H1 (cell line): ENCODE measurements at regions not wholly inside any gene's neighbourhood (a gene's known extent, or its start where the extent isn't known, plus 50 kb on each side); places are given as distances from the start of the nearest gene placed in this dataset.

ENCODE experiments used
- CTCF ChIA-PET: fragments of 300-600 bp; sonication (Branson Sonifier 250); formaldehyde crosslinking; loops from one replicate; lab custom pipeline; 2021; ENCODE audit not compliant: partially characterized antibody; lab: Charles Lee
- POLR2A ChIA-PET: fragments of 300-600 bp; sonication (Branson Sonifier 250); formaldehyde crosslinking; loops from one replicate; lab custom pipeline; 2021; ENCODE audit warnings: inconsistent platforms; ENCODE audit not compliant: partially characterized antibody; lab: Charles Lee
- DNase-seq, 2 experiments: peaks; one replicate each; pipeline versions ENCODE4 v3.0.0 to v3.0.0-alpha.2; 2010 to 2022; ENCODE audit warnings: low spot score in 2 of 2, low read depth in 1 of 2, mixed read lengths in 1 of 2
- FAIRE-seq: peaks from 2 replicates; lab custom pipeline; 2011; peaks lifted over from hg19 to GRCh38; lab: Jason Lieb, UNC
- H2AFZ ChIP-seq: 2 replicates; pipeline ENCODE4 v1.8.1; 2012; ENCODE audit warnings: low read length, inconsistent platforms
- H2AK5ac ChIP-seq: 2 replicates; pipeline ENCODE4 v1.6.1; 2013; ENCODE audit warnings: low read depth, low read length
- H2BK120ac ChIP-seq: replicated peaks from 2 replicates; pipeline ENCODE3; 2013; ENCODE audit warnings: low read depth, low read length, inconsistent platforms
- H2BK12ac ChIP-seq: 2 replicates; pipeline ENCODE4 v1.6.1; 2013; ENCODE audit warnings: low read depth, low read length
- H2BK15ac ChIP-seq: 2 replicates; pipeline ENCODE4 v1.6.1; 2013; ENCODE audit warnings: low read length
- H2BK20ac ChIP-seq: 2 replicates; pipeline ENCODE4 v1.6.1; 2013; ENCODE audit warnings: low read length
- H2BK5ac ChIP-seq: 2 replicates; pipeline ENCODE4 v1.6.1; 2013; ENCODE audit warnings: low read depth, low read length
- H3K14ac ChIP-seq: 2 replicates; pipeline ENCODE4 v1.6.1; 2013; ENCODE audit warnings: inconsistent platforms; ENCODE audit not compliant: insufficient read length
- H3K18ac ChIP-seq: 2 replicates; pipeline ENCODE4 v1.6.1; 2013; ENCODE audit warnings: low read length; ENCODE audit errors: extremely low read depth
- H3K23ac ChIP-seq: 2 replicates; pipeline ENCODE4 v1.6.1; 2013; ENCODE audit warnings: inconsistent platforms; ENCODE audit not compliant: insufficient read length
- H3K23me2 ChIP-seq: 2 replicates; pipeline ENCODE4 v1.6.1; 2013; ENCODE audit warnings: low read depth, low read length
- H3K27ac ChIP-seq: 2 replicates; pipeline ENCODE4 v1.6.1; 2011; ENCODE audit warnings: low read depth, low read length, inconsistent platforms
- H3K27me3 ChIP-seq, 4 experiments: replicated peaks in 1 of 4; 1 replicate in 1 of 4; 2 replicates in 3 of 4; pipeline versions ENCODE4 v1.6.1 to v1.8.1; 2011 to 2013; ENCODE audit warnings: low read length in 3 of 4, mild to moderate bottlenecking in 3 of 4, inconsistent platforms in 2 of 4, mixed read lengths in 2 of 4, moderate library complexity in 1 of 4; ENCODE audit not compliant: control insufficient read depth in 3 of 4, insufficient read depth in 3 of 4; ENCODE audit errors: extremely low read depth in 1 of 4
- H3K36me3 ChIP-seq, 4 experiments: 2 replicates each; pipeline versions ENCODE4 v1.6.1 to v1.8.1; 2011 to 2013; ENCODE audit warnings: mild to moderate bottlenecking in 4 of 4, low read length in 3 of 4, moderate library complexity in 2 of 4, control low read depth in 1 of 4, inconsistent platforms in 1 of 4; ENCODE audit not compliant: insufficient read depth in 4 of 4, control insufficient read depth in 2 of 4
- H3K4ac ChIP-seq: replicated peaks from 2 replicates; pipeline ENCODE3; 2013; ENCODE audit warnings: low read length, low read depth, mixed read lengths, inconsistent platforms; ENCODE audit not compliant: insufficient read length
- H3K4me1 ChIP-seq, 4 experiments: replicated peaks in 1 of 4; 1 replicate in 1 of 4; 2 replicates in 3 of 4; pipeline versions ENCODE4 v1.6.1 to v1.8.1; 2011 to 2013; ENCODE audit warnings: low read length in 3 of 4, inconsistent platforms in 2 of 4, mixed read lengths in 1 of 4; ENCODE audit not compliant: insufficient read depth in 4 of 4, control insufficient read depth in 3 of 4
- H3K4me2 ChIP-seq, 2 experiments: 2 replicates each; pipeline versions ENCODE4 v1.6.1 to v1.8.1; 2011 to 2013; ENCODE audit warnings: low read depth in 2 of 2, low read length in 2 of 2, control low read depth in 1 of 2, inconsistent platforms in 1 of 2, mild to moderate bottlenecking in 1 of 2; ENCODE audit not compliant: insufficient read depth in 1 of 2
- H3K4me3 ChIP-seq, 4 experiments: fragments of 200-600, 300-600 bp in 1 of 4; sonication (generic), shearing (Covaris generic), sonication (Bioruptor Twin) in 1 of 4; 2 replicates each; pipeline versions ENCODE4 v1.5.1 to v1.8.1; 2011 to 2016; ENCODE audit warnings: low read length in 4 of 4, low read depth in 3 of 4, control low read depth in 2 of 4, inconsistent platforms in 2 of 4, mild to moderate bottlenecking in 2 of 4, mixed read lengths in 1 of 4, moderate library complexity in 1 of 4; ENCODE audit not compliant: insufficient read depth in 2 of 4; ENCODE audit errors: extremely low read depth in 1 of 4
- H3K56ac ChIP-seq: replicated peaks from 2 replicates; pipeline ENCODE3; 2013; ENCODE audit warnings: low read depth, mild to moderate bottlenecking, mixed read lengths, low read length, inconsistent platforms; ENCODE audit not compliant: insufficient read length
- H3K79me1 ChIP-seq: 2 replicates; pipeline ENCODE4 v1.6.1; 2013; ENCODE audit warnings: low read depth, low read length, control low read depth
- H3K79me2 ChIP-seq, 2 experiments: 2 replicates each; pipeline versions ENCODE4 v1.6.1 to v1.8.1; 2012 to 2013; ENCODE audit warnings: low read length in 2 of 2, mild to moderate bottlenecking in 2 of 2, inconsistent platforms in 1 of 2; ENCODE audit not compliant: insufficient read depth in 2 of 2, control insufficient read depth in 1 of 2
- H3K9ac ChIP-seq, 4 experiments: replicated peaks in 1 of 4; 1 replicate in 1 of 4; 2 replicates in 3 of 4; pipeline versions ENCODE4 v1.6.1 to v1.8.1; 2011 to 2013; ENCODE audit warnings: low read depth in 3 of 4, low read length in 3 of 4, control low read depth in 2 of 4, mild to moderate bottlenecking in 2 of 4, moderate library complexity in 2 of 4, inconsistent platforms in 1 of 4; ENCODE audit errors: extremely low read depth in 1 of 4
- H3K9me3 ChIP-seq, 2 experiments: 2 replicates each; pipeline versions ENCODE4 v1.6.1 to v1.8.1; 2012 to 2013; ENCODE audit warnings: mild to moderate bottlenecking in 2 of 2, moderate library complexity in 2 of 2, control low read depth in 1 of 2, inconsistent platforms in 1 of 2, low read depth in 1 of 2, low read length in 1 of 2, mixed read lengths in 1 of 2; ENCODE audit not compliant: insufficient read depth in 2 of 2
- H4K20me1 ChIP-seq, 2 experiments: replicated peaks in 1 of 2; 2 replicates each; pipeline versions ENCODE3 to v1.8.1; 2011 to 2013; ENCODE audit warnings: inconsistent platforms in 2 of 2, low read length in 2 of 2, mild to moderate bottlenecking in 1 of 2; ENCODE audit not compliant: insufficient read depth in 2 of 2, control insufficient read depth in 1 of 2
- H4K5ac ChIP-seq: 2 replicates; pipeline ENCODE4 v1.6.1; 2013; ENCODE audit warnings: low read length, low read depth, mixed read lengths, inconsistent platforms; ENCODE audit not compliant: insufficient read length
- H4K8ac ChIP-seq: 2 replicates; pipeline ENCODE4 v1.8.0; 2013; ENCODE audit warnings: mild to moderate bottlenecking, moderate library complexity, low read length, inconsistent platforms; ENCODE audit not compliant: insufficient read depth; ENCODE audit errors: extremely low read depth
- H4K91ac ChIP-seq: replicated peaks from 2 replicates; pipeline ENCODE3; 2013; ENCODE audit warnings: low read length, mixed read lengths, inconsistent platforms; ENCODE audit not compliant: insufficient read length
- ATF3 ChIP-seq: IDR thresholded peaks from 2 replicates; pipeline ENCODE4 v1.6.1; 2011; ENCODE audit warnings: low read depth, mild to moderate bottlenecking, low read length; ENCODE audit not compliant: insufficient read depth
- BRCA1 ChIP-seq: IDR thresholded peaks from 2 replicates; pipeline ENCODE4 v1.6.1; 2012; ENCODE audit warnings: low read depth, low read length, improper control_type of control experiment
- GABPA ChIP-seq: IDR thresholded peaks from 2 replicates; pipeline ENCODE4 v1.6.1; 2011; ENCODE audit warnings: mild to moderate bottlenecking, low read length, moderate library complexity, borderline replicate concordance; ENCODE audit not compliant: insufficient read depth
- JUND ChIP-seq: IDR thresholded peaks from 2 replicates; pipeline ENCODE4 v1.6.1; 2011; ENCODE audit warnings: mild to moderate bottlenecking, improper control_type of control experiment, low read length
- NRF1 ChIP-seq: IDR thresholded peaks from 2 replicates; pipeline ENCODE4 v1.6.1; 2011; ENCODE audit warnings: mild to moderate bottlenecking, low read depth, low read length, improper control_type of control experiment
- SIN3A ChIP-seq, 2 experiments: IDR thresholded peaks in 1 of 2; conservative IDR thresholded peaks in 1 of 2; 2 replicates each; pipeline ENCODE4 v1.6.1; 2011 to 2012; ENCODE audit warnings: low read length in 2 of 2, improper control_type of control experiment in 1 of 2, low read depth in 1 of 2, mild to moderate bottlenecking in 1 of 2
- SP4 ChIP-seq: IDR thresholded peaks from 2 replicates; pipeline ENCODE4 v1.6.1; 2012; ENCODE audit warnings: low read length, inconsistent platforms
- YY1 ChIP-seq: IDR thresholded peaks from 2 replicates; pipeline ENCODE4 v1.6.1; 2011; ENCODE audit warnings: low read depth, mild to moderate bottlenecking, low read length
- WGBS, 2 experiments: shearing (Covaris generic) in 1 of 2; methylation state at CpG; one replicate each; pipeline versions ENCODE4 v1.1.6 to v1.1.7; 2013 to 2015; ENCODE audit warnings: low lambda C conversion rate in 2 of 2, mixed read lengths in 2 of 2, inconsistent platforms in 1 of 2, low coverage in 1 of 2, missing lambda C conversion rate in 1 of 2; ENCODE audit not compliant: insufficient replicate concordance in 2 of 2, insufficient coverage in 1 of 2, insufficient read length in 1 of 2; ENCODE audit errors: extremely low coverage in 1 of 2, missing lambda C conversion rate in 1 of 2; 5-methylcytosine and 5-hydroxymethylcytosine counted together

GRCh38 chr2:206379266-206379665, 64.1 kb upstream of the ADAM23 start:
- Histone ChIP-seq H3K18ac (no peak overlapping the region), H3K9ac (no peak overlapping the region), H2BK12ac (no peak overlapping the region), H3K23ac (no peak overlapping the region), H3K14ac (no peak overlapping the region), H2AFZ (no peak overlapping the region), H4K8ac (no peak overlapping the region), H3K79me1 (no peaks in the 10 kb centered on the region), H4K91ac (no peak overlapping the region), H3K27me3 (no peaks in the 10 kb centered on the region), H4K20me1 (no peaks in the 10 kb centered on the region), H3K23me2 (no peaks in the 10 kb centered on the region), H3K4ac (no peak overlapping the region), H3K79me2 (no peaks in the 10 kb centered on the region), H3K4me1 (no peaks in the 10 kb centered on the region), H2BK5ac (no peak overlapping the region), H2BK120ac (no peak overlapping the region), H2BK15ac (no peak overlapping the region), H3K4me2 (no peak overlapping the region), H3K4me3 (no peak overlapping the region), H4K5ac (no peak overlapping the region), H3K56ac (no peak overlapping the region), H3K27ac (no peak overlapping the region), H2BK20ac (no peak overlapping the region), H2AK5ac (no peak overlapping the region), H3K36me3 (no peaks in the 10 kb centered on the region), H3K9me3 (peaks cover 2 to 8% of the 10 kb centered on the region in 2 experiments; a peak in 2 of 4 replicates)
- CTCF ChIA-PET: interaction anchor here (0.6 to 2.7 kb wide), 5 partner anchors 10 to 176 kb away, joined by 3 to 9 read pairs (median 4); no protein-coding TSS in a partner anchor
- FAIRE-seq (no peak), DNase-seq (no peak)
- 94% methylated on average over 1 of the region's 1 CpG; no CpG with 5 or more reads in 1 of the 2 experiments for WGBS, 2 experiments
- POLR2A ChIA-PET: no interaction called here
- TF ChIP-seq SIN3A (conservative IDR thresholded peaks at IDR 0.05 in 1 of 2, IDR thresholded peaks at IDR 0.05 in 1 of 2; ENCODE audit: low read depth in 1 of 2, low read length in 2 of 2) (no peak), JUND (no peak), GABPA (no peak), ATF3 (no peak), SP4 (no peak), NRF1 (no peak), YY1 (no peak), BRCA1 (no peak)
